HCT116 (cell line): ENCODE measurements at regions not wholly inside any gene's neighbourhood (a gene's known extent, or its start where the extent isn't known, plus 50 kb on each side); places are given as distances from the start of the nearest gene placed in this dataset.

Experiments
- ATAC-seq: fragments of 200-7000 bp; cut with Tn5 transposase; 2 replicates; pipeline ENCODE4 v1.9.1; 2020; ENCODE audit warnings: mild to moderate bottlenecking, moderate library complexity
- BruUV-seq: library from RNA; stranded (reverse); fragments of 400-500 nt; replicated peaks from 2 replicates; lab custom pipeline; 2021; lab: Mats Ljungman, UMichigan
- CTCF ChIA-PET: fragments of 300-600 bp; sonication (Branson Sonifier 250); formaldehyde crosslinking; loops from one replicate; lab custom pipeline; 2021; ENCODE audit warnings: antibody characterized with exemption; lab: Charles Lee
- POLR2A ChIA-PET: fragments of 300-600, 350-600 bp; sonication (Branson Sonifier 250); formaldehyde crosslinking; loops from one replicate; lab custom pipeline; 2021; ENCODE audit warnings: antibody characterized with exemption; lab: Charles Lee
- RAD21 ChIA-PET, 2 experiments: fragments of 300-600 bp; sonication (Branson Sonifier 250); formaldehyde crosslinking; loops; one replicate each; lab custom pipeline; 2023; ENCODE audit warnings: low total read pairs in 2 of 2; ENCODE audit not compliant: uncharacterized antibody in 2 of 2, unreplicated experiment in 2 of 2, low non-redundant PET in 1 of 2; lab: Charles Lee
- DNase-seq: peaks from one replicate; pipeline ENCODE4 v3.0.0-alpha.2; 2010; ENCODE audit warnings: low read depth, low spot score
- H2AFZ ChIP-seq: fragments of 200-600 bp; shearing (Covaris generic), sonication (generic); 2 replicates; pipeline ENCODE4 v1.6.1; 2017; ENCODE audit warnings: low read depth, mixed run types, mixed read lengths, antibody characterized with exemption, low read length; ENCODE audit not compliant: poor library complexity, severe bottlenecking
- H3K27ac ChIP-seq: 2 replicates; pipeline ENCODE4 v1.5.1; 2012; ENCODE audit warnings: low read depth, low read length
- H3K27me3 ChIP-seq: fragments of 200-600 bp; sonication (generic); 2 replicates; pipeline ENCODE4 v1.6.1; 2016; ENCODE audit warnings: mixed run types, low read length, mixed read lengths; ENCODE audit not compliant: insufficient read depth
- H3K36me3 ChIP-seq, 2 experiments: fragments of 200-500 bp in 1 of 2; fragments of 200-600 bp in 1 of 2; sonication (Bioruptor generic) in 1 of 2; sonication (generic) in 1 of 2; 2 replicates each; pipeline versions ENCODE4 v1.5.1 to v1.6.1; 2014 to 2016; ENCODE audit warnings: low read length in 2 of 2, inconsistent platforms in 1 of 2, mixed read lengths in 1 of 2, mixed run types in 1 of 2; ENCODE audit not compliant: insufficient read depth in 2 of 2, control insufficient read depth in 1 of 2
- H3K4me1 ChIP-seq, 2 experiments: fragments of 200-600 bp in 1 of 2; sonication (generic) in 1 of 2; 2 replicates each; pipeline versions ENCODE4 v1.5.1 to v1.6.1; 2012 to 2017; ENCODE audit warnings: low read length in 2 of 2, inconsistent platforms in 1 of 2, mild to moderate bottlenecking in 1 of 2, mixed read lengths in 1 of 2, mixed run types in 1 of 2, moderate library complexity in 1 of 2; ENCODE audit not compliant: insufficient read depth in 2 of 2, control insufficient read depth in 1 of 2
- H3K4me2 ChIP-seq: fragments of 200-600 bp; sonication (generic); 2 replicates; pipeline ENCODE4 v1.6.1; 2017; ENCODE audit warnings: mixed run types, low read length, mixed read lengths
- H3K4me3 ChIP-seq, 2 experiments: fragments of 200-600 bp in 1 of 2; sonication (generic) in 1 of 2; replicated peaks in 1 of 2; 2 replicates each; pipeline ENCODE4 v1.5.1; 2011 to 2016; ENCODE audit warnings: low read length in 2 of 2, control low read depth in 1 of 2, low read depth in 1 of 2, mild to moderate bottlenecking in 1 of 2, mixed read lengths in 1 of 2, mixed run types in 1 of 2
- H3K79me2 ChIP-seq: fragments of 200-600 bp; sonication (generic); 2 replicates; pipeline ENCODE4 v1.6.1; 2017; ENCODE audit warnings: mild to moderate bottlenecking, mixed run types, low read length, moderate library complexity, mixed read lengths; ENCODE audit not compliant: insufficient read depth
- H3K9ac ChIP-seq: fragments of 200-600 bp; sonication (generic); 2 replicates; pipeline ENCODE4 v1.6.1; 2016; ENCODE audit warnings: low read length, mixed read lengths
- H3K9me2 ChIP-seq: fragments of 200-600 bp; sonication (generic), shearing (Covaris generic); 2 replicates; pipeline ENCODE4 v1.6.1; 2017; ENCODE audit warnings: mixed run types, mild to moderate bottlenecking, moderate library complexity; ENCODE audit not compliant: insufficient read depth
- H3K9me3 ChIP-seq, 2 experiments: fragments of 200-500 bp in 1 of 2; fragments of 200-600 bp in 1 of 2; sonication (Bioruptor generic) in 1 of 2; sonication (generic) in 1 of 2; 2 replicates each; pipeline ENCODE4 v1.6.1; 2014 to 2017; ENCODE audit warnings: low read length in 2 of 2, mixed read lengths in 2 of 2, inconsistent platforms in 1 of 2, low read depth in 1 of 2, mild to moderate bottlenecking in 1 of 2, mixed run types in 1 of 2, moderate library complexity in 1 of 2; ENCODE audit not compliant: control insufficient read depth in 1 of 2, insufficient read depth in 1 of 2
- H4K20me1 ChIP-seq: fragments of 200-600 bp; sonication (generic), shearing (Covaris generic); 2 replicates; pipeline ENCODE4 v1.6.1; 2017; ENCODE audit warnings: mixed run types, mild to moderate bottlenecking, moderate library complexity; ENCODE audit not compliant: insufficient read depth
- ATF3 ChIP-seq: IDR thresholded peaks from 2 replicates; pipeline ENCODE4 v1.6.1; 2012
- CEBPB ChIP-seq: IDR thresholded peaks from 2 replicates; pipeline ENCODE4 v1.6.1; 2012; ENCODE audit warnings: low read depth
- EGR1 ChIP-seq: IDR thresholded peaks from 2 replicates; pipeline ENCODE4 v1.6.1; 2012; ENCODE audit warnings: low read depth
- ELF1 ChIP-seq: IDR thresholded peaks from 2 replicates; pipeline ENCODE4 v1.6.1; 2012; ENCODE audit warnings: low read depth, borderline replicate concordance
- EZH2phosphoT487 ChIP-seq: fragments of 200-600 bp; IDR thresholded peaks from 2 replicates; pipeline ENCODE4 v1.6.1; 2018; ENCODE audit warnings: antibody characterized with exemption, borderline replicate concordance
- FOSL1 ChIP-seq: IDR thresholded peaks from 2 replicates; pipeline ENCODE4 v1.6.1; 2012; ENCODE audit warnings: low read depth
- MAX ChIP-seq: IDR thresholded peaks from 2 replicates; pipeline ENCODE4 v1.6.1; 2012
- POLR2A ChIP-seq: IDR thresholded peaks from 2 replicates; pipeline ENCODE4 v1.7.0; 2011; ENCODE audit warnings: borderline replicate concordance; ENCODE audit not compliant: insufficient read depth, insufficient read length; ENCODE audit errors: extremely low read depth
- POLR2AphosphoS5 ChIP-seq: IDR thresholded peaks from 2 replicates; pipeline ENCODE4 v1.6.1; 2011; ENCODE audit warnings: mild to moderate bottlenecking, low read depth, low read length, moderate library complexity
- RAD21 ChIP-seq: IDR thresholded peaks from 2 replicates; pipeline ENCODE4 v1.6.1; 2012; ENCODE audit warnings: low read depth, mild to moderate bottlenecking
- REST ChIP-seq: IDR thresholded peaks from 2 replicates; pipeline ENCODE4 v1.6.1; 2012; ENCODE audit warnings: low read depth
- SRF ChIP-seq: IDR thresholded peaks from 2 replicates; pipeline ENCODE4 v1.6.1; 2012; ENCODE audit warnings: low read depth
- TCF7L2 ChIP-seq: IDR thresholded peaks from 2 replicates; pipeline ENCODE4 v1.7.0; 2011; ENCODE audit warnings: borderline replicate concordance, inconsistent platforms; ENCODE audit not compliant: insufficient read depth, insufficient read length; ENCODE audit errors: extremely low read depth
- YY1 ChIP-seq: IDR thresholded peaks from 2 replicates; pipeline ENCODE4 v1.6.1; 2011; ENCODE audit warnings: low read length, low read depth, moderate library complexity, mild to moderate bottlenecking; ENCODE audit not compliant: insufficient replicate concordance; ENCODE audit errors: extremely low read depth
- ZFX ChIP-seq: fragments of 450-650 bp; IDR thresholded peaks from 2 replicates; pipeline ENCODE4 v1.6.1; 2017
- ZNF274 ChIP-seq: fragments of 200-500 bp; sonication (Bioruptor generic); IDR thresholded peaks from 2 replicates; pipeline ENCODE4 v1.6.1; 2014; ENCODE audit warnings: mild to moderate bottlenecking, low read depth, low read length, inconsistent platforms
- intact Hi-C: fragments of 100-400 bp; cut with micrococcal nuclease; formaldehyde crosslinking; loops from 2 replicates; pipeline ENCODE4 v1.10.0; 2022
- TF ChIP-seq, protein P1 (sequence below), 3 experiments: fragments of 200-600 bp in 1 of 3; sonication (generic) in 1 of 3; IDR thresholded peaks in 2 of 3; conservative IDR thresholded peaks in 1 of 3; 2 replicates each; pipeline ENCODE4 v1.5.1; 2012 to 2017; ENCODE audit warnings: low read depth in 2 of 3, low read length in 2 of 3, antibody characterized with exemption in 1 of 3, borderline replicate concordance in 1 of 3, control low read depth in 1 of 3, mild to moderate bottlenecking in 1 of 3, mixed read lengths in 1 of 3, mixed run types in 1 of 3, moderate library complexity in 1 of 3; ENCODE audit not compliant: insufficient read depth in 1 of 3

DNA sequence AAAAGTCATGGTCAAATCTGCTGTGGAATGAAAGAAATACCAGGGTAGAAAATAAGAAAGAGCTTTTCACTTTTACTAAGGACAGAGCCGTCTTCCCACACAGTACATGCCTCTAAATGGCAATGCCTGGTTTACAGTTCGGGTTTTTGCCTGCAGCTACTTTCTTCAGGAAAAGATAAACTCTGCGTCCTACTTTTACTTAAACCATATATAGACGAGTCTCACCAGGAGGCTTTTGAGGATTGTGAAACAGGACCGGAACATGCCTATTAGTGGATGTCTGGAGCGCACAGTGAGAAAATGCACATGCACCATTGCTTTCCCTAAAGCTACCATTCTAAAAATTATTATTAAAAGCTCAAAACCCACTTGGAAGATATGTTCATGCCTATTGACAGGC, 70.5 kb downstream of the KLF6 start:
- RAD21 ChIA-PET, result no interaction called here
- H3K4me2 ChIP-seq, result no peak overlapping the region
- H3K4me1 ChIP-seq, result peaks cover 0 to 5% of the 10 kb centered on the region in 2 experiments; a peak in 1 of 4 replicates
- H3K9me2 ChIP-seq, result no peaks in the 10 kb centered on the region
- no peak overlapping the region for H3K27ac ChIP-seq
- H3K36me3 ChIP-seq, result no peaks in the 10 kb centered on the region
- no peak overlapping the region for H3K9ac ChIP-seq
- POLR2A ChIA-PET, result no interaction called here
- no peaks in the 10 kb centered on the region for H4K20me1 ChIP-seq
- intact Hi-C loops, result no loop called here
- ATAC-seq (no peak), DNase-seq (no peak)
- H3K4me3 ChIP-seq, result no peak overlapping the region
- no peaks in the 10 kb centered on the region; a peak in 1 of 4 replicates for H3K9me3 ChIP-seq
- no peaks in the 10 kb centered on the region for H3K79me2 ChIP-seq
- H3K27me3 ChIP-seq, result no peaks in the 10 kb centered on the region
- no TSS peak for BruUV-seq
- TF ChIP-seq MAX (no peak), ZNF274 (no peak), CEBPB (no peak), REST (no peak), EGR1 (no peak), EZH2phosphoT487 (no peak), ATF3 (no peak), POLR2A (no peak), SRF (no peak), YY1 (no peak), ELF1 (no peak), RAD21 (no peak), POLR2AphosphoS5 (no peak), FOSL1 (no peak), ZFX (no peak), TCF7L2 (no peak)
- TF ChIP-seq, protein P1, sequence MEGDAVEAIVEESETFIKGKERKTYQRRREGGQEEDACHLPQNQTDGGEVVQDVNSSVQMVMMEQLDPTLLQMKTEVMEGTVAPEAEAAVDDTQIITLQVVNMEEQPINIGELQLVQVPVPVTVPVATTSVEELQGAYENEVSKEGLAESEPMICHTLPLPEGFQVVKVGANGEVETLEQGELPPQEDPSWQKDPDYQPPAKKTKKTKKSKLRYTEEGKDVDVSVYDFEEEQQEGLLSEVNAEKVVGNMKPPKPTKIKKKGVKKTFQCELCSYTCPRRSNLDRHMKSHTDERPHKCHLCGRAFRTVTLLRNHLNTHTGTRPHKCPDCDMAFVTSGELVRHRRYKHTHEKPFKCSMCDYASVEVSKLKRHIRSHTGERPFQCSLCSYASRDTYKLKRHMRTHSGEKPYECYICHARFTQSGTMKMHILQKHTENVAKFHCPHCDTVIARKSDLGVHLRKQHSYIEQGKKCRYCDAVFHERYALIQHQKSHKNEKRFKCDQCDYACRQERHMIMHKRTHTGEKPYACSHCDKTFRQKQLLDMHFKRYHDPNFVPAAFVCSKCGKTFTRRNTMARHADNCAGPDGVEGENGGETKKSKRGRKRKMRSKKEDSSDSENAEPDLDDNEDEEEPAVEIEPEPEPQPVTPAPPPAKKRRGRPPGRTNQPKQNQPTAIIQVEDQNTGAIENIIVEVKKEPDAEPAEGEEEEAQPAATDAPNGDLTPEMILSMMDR (IDR thresholded peaks at IDR 0.05 in 2 of 3, conservative IDR thresholded peaks at IDR 0.05 in 1 of 3; ENCODE audit: borderline replicate concordance in 1 of 3, insufficient read depth in 1 of 3, low read depth in 2 of 3, low read length in 2 of 3), result no peak
- CTCF ChIA-PET, result no interaction called here
- H2AFZ ChIP-seq, result no peak overlapping the region
